Vagina (tissue), 2 donors: ENCODE measurements at regions not wholly inside any gene's neighbourhood (a gene's known extent, or its start where the extent isn't known, plus 50 kb on each side); places are given as distances from the start of the nearest gene placed in this dataset.

ENCODE experiments used
- DNase-seq, 2 donors: peaks; one replicate each; pipeline ENCODE4 v3.0.0-alpha.2; 2017; ENCODE audit errors: extremely low spot score in 2 of 2
- H3K27ac ChIP-seq: fragments of 200-600 bp; sonication (generic); one replicate; pipeline ENCODE4 v1.5.1; 2019
- H3K27me3 ChIP-seq: fragments of 200-600 bp; sonication (generic); one replicate; pipeline ENCODE4 v1.5.1; 2019
- H3K36me3 ChIP-seq, 2 donors: fragments of 200-600 bp; sonication (generic); one replicate each; pipeline ENCODE4 v1.5.1; 2017 to 2019
- H3K4me1 ChIP-seq: fragments of 200-600 bp; sonication (generic); one replicate; pipeline ENCODE4 v1.5.1; 2019
- H3K4me3 ChIP-seq, 2 donors: fragments of 200-600 bp; sonication (generic); 1 replicate in 1 of 2; 2 replicates in 1 of 2; pipeline ENCODE4 v1.5.1; 2016 to 2019
- H3K9me3 ChIP-seq: fragments of 200-600 bp; sonication (generic); one replicate; pipeline ENCODE4 v1.5.1; 2019
- POLR2A ChIP-seq, 2 donors: fragments of 450-650 bp; IDR thresholded peaks; one replicate each; pipeline ENCODE4 v1.6.1; 2017; ENCODE audit warnings: antibody characterized with exemption in 2 of 2, mild to moderate bottlenecking in 2 of 2, moderate library complexity in 2 of 2
- POLR2AphosphoS5 ChIP-seq, 2 donors: sonication (generic); formaldehyde crosslinking; IDR thresholded peaks; one replicate each; pipeline ENCODE4 v1.9.0; 2017; ENCODE audit warnings: antibody characterized with exemption in 2 of 2, mild to moderate bottlenecking in 2 of 2, low read depth in 1 of 2; ENCODE audit not compliant: insufficient read depth in 1 of 2
- intact Hi-C: fragments of 100-400 bp; cut with DNase I; formaldehyde crosslinking; loops from one replicate; pipeline ENCODE4 v1.15.1; 2023
- TF ChIP-seq, protein P1 (sequence below), 3 experiments: fragments of 450-650 bp in 2 of 3; fragments of 200-600 bp in 1 of 3; sonication (generic) in 1 of 3; IDR thresholded peaks; one replicate each; pipeline ENCODE4 v1.5.1; 2017 to 2019; ENCODE audit warnings: antibody characterized with exemption in 3 of 3, mild to moderate bottlenecking in 2 of 3, moderate library complexity in 2 of 3

GRCh38 chr13:64909184-64909583 lies 2321.0 kb downstream of the PCDH9 start:
- Histone ChIP-seq H3K4me1 (no peaks in the 10 kb centered on the region), H3K27ac (no peak overlapping the region), H3K9me3 (no peaks in the 10 kb centered on the region), H3K4me3 (no peak overlapping the region), H3K27me3 (no peaks in the 10 kb centered on the region), H3K36me3 (no peaks in the 10 kb centered on the region)
- DNase-seq = no peak
- TF ChIP-seq POLR2AphosphoS5 (IDR thresholded peaks at IDR 0.05; ENCODE audit: insufficient read depth in 1 of 2, low read depth in 1 of 2) (no peak), POLR2A (IDR thresholded peaks at IDR 0.05) (no peak)
- TF ChIP-seq, protein P1, sequence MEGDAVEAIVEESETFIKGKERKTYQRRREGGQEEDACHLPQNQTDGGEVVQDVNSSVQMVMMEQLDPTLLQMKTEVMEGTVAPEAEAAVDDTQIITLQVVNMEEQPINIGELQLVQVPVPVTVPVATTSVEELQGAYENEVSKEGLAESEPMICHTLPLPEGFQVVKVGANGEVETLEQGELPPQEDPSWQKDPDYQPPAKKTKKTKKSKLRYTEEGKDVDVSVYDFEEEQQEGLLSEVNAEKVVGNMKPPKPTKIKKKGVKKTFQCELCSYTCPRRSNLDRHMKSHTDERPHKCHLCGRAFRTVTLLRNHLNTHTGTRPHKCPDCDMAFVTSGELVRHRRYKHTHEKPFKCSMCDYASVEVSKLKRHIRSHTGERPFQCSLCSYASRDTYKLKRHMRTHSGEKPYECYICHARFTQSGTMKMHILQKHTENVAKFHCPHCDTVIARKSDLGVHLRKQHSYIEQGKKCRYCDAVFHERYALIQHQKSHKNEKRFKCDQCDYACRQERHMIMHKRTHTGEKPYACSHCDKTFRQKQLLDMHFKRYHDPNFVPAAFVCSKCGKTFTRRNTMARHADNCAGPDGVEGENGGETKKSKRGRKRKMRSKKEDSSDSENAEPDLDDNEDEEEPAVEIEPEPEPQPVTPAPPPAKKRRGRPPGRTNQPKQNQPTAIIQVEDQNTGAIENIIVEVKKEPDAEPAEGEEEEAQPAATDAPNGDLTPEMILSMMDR (IDR thresholded peaks at IDR 0.05) = no peak
- intact Hi-C loops = no loop called here

GRCh38 chr13:64900039-64900438 lies 2330.1 kb downstream of the PCDH9 start:
- peak in 1 of 2 donors; percentile 77 for DNase-seq
- H3K27me3 ChIP-seq = no peaks in the 10 kb centered on the region
- intact Hi-C loops = no loop called here
- no peak overlapping the region for H3K27ac ChIP-seq
- H3K4me1 ChIP-seq = no peaks in the 10 kb centered on the region
- no peaks in the 10 kb centered on the region for H3K9me3 ChIP-seq
- TF ChIP-seq POLR2A (IDR thresholded peaks at IDR 0.05) = no peak
- TF ChIP-seq POLR2AphosphoS5 (IDR thresholded peaks at IDR 0.05; ENCODE audit: insufficient read depth in 1 of 2, low read depth in 1 of 2) = no peak
- TF ChIP-seq, protein P1 (IDR thresholded peaks at IDR 0.05) = no peak
- no peaks in the 10 kb centered on the region for H3K36me3 ChIP-seq
- no peak overlapping the region for H3K4me3 ChIP-seq

DNA sequence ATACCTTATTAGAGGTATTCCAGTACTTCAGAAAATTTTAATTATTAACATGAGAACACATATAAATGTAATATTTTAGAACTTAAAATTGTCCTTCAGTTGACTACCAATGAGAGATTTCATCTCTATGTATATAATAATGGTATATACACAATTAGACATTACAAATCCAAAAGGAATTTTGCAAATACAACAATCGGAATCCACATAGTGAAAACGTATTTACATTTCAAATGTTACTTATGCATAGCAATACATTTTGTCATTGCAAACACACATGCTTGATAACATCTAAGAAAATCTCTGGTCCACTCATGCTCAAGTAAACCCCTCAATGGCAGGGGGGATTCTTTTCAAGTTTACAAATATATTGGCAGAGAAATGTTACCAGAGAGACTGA lies 2345.2 kb downstream of the PCDH9 start:
- H3K27me3 ChIP-seq = no peaks in the 10 kb centered on the region
- no peak for TF ChIP-seq POLR2A (IDR thresholded peaks at IDR 0.05)
- no peak for TF ChIP-seq POLR2AphosphoS5 (IDR thresholded peaks at IDR 0.05; ENCODE audit: insufficient read depth in 1 of 2, low read depth in 1 of 2)
- TF ChIP-seq, protein P1 (IDR thresholded peaks at IDR 0.05) = no peak
- intact Hi-C loops = no loop called here
- DNase-seq = no peak
- H3K27ac ChIP-seq = no peak overlapping the region
- H3K9me3 ChIP-seq = no peaks in the 10 kb centered on the region
- no peaks in the 10 kb centered on the region for H3K4me1 ChIP-seq
- no peaks in the 10 kb centered on the region for H3K36me3 ChIP-seq
- no peak overlapping the region for H3K4me3 ChIP-seq

GRCh38 chr13:64877176-64877575 lies 2353.0 kb downstream of the PCDH9 start:
- no peaks in the 10 kb centered on the region for H3K9me3 ChIP-seq
- no peak overlapping the region for H3K27ac ChIP-seq
- H3K4me3 ChIP-seq = no peak overlapping the region
- TF ChIP-seq, protein P1 (IDR thresholded peaks at IDR 0.05) = no peak
- no peak for TF ChIP-seq POLR2AphosphoS5 (IDR thresholded peaks at IDR 0.05; ENCODE audit: insufficient read depth in 1 of 2, low read depth in 1 of 2)
- TF ChIP-seq POLR2A (IDR thresholded peaks at IDR 0.05) = no peak
- no peaks in the 10 kb centered on the region for H3K27me3 ChIP-seq
- H3K36me3 ChIP-seq = no peaks in the 10 kb centered on the region
- intact Hi-C loops = no loop called here
- no peaks in the 10 kb centered on the region for H3K4me1 ChIP-seq
- DNase-seq = no peak

GRCh38 chr13:64871742-64872141 lies 2358.4 kb downstream of the PCDH9 start:
- H3K9me3 ChIP-seq = no peaks in the 10 kb centered on the region
- H3K4me1 ChIP-seq = no peaks in the 10 kb centered on the region
- H3K27me3 ChIP-seq = no peaks in the 10 kb centered on the region
- DNase-seq = no peak
- H3K4me3 ChIP-seq = no peak overlapping the region
- H3K27ac ChIP-seq = no peak overlapping the region
- intact Hi-C loops = no loop called here
- TF ChIP-seq POLR2A (IDR thresholded peaks at IDR 0.05) = no peak
- TF ChIP-seq POLR2AphosphoS5 (IDR thresholded peaks at IDR 0.05; ENCODE audit: insufficient read depth in 1 of 2, low read depth in 1 of 2) = no peak
- TF ChIP-seq, protein P1 (IDR thresholded peaks at IDR 0.05) = no peak
- no peaks in the 10 kb centered on the region for H3K36me3 ChIP-seq
